Ovary (tissue), 7 donors: ENCODE measurements at regions not wholly inside any gene's neighbourhood (a gene's known extent, or its start where the extent isn't known, plus 50 kb on each side); places are given as distances from the start of the nearest gene placed in this dataset.
"Not testable (repeated sequence)": the region's sequence is repeated elsewhere in the genome, so short reads cannot be mapped to it uniquely, and the experiment has no call there.

ENCODE experiments used
- DNase-seq, 5 donors: peaks; one replicate each; pipeline ENCODE4 v3.0.0-alpha.2; 2019 to 2020
- H3K27ac ChIP-seq, 2 donors: fragments of 200-600 bp; one replicate each; pipeline versions ENCODE4 v1.5.1 to v1.8.0; 2019 to 2022
- H3K27me3 ChIP-seq: fragments of 200-600 bp; one replicate; pipeline ENCODE4 v1.8.0; 2022
- H3K36me3 ChIP-seq: fragments of 200-600 bp; sonication (generic); one replicate; pipeline ENCODE4 v1.5.1; 2019
- H3K4me1 ChIP-seq: one replicate; pipeline ENCODE4 v1.8.1; 2013; ENCODE audit warnings: mild to moderate bottlenecking, moderate library complexity; ENCODE audit not compliant: insufficient read depth
- H3K4me3 ChIP-seq: fragments of 200-600 bp; sonication (generic); one replicate; pipeline ENCODE4 v1.5.1; 2017
- H3K9me3 ChIP-seq, 2 donors: fragments of 200-600 bp in 1 of 2; sonication (generic) in 1 of 2; one replicate each; pipeline versions ENCODE4 v1.5.1 to v1.8.1; 2013 to 2019; ENCODE audit warnings: mild to moderate bottlenecking in 1 of 2, moderate library complexity in 1 of 2
- EP300 ChIP-seq: sonication (generic); formaldehyde crosslinking; IDR thresholded peaks from one replicate; pipeline ENCODE4 v1.6.1; 2017; ENCODE audit warnings: antibody characterized with exemption
- POLR2A ChIP-seq: fragments of 450-650 bp; IDR thresholded peaks from one replicate; pipeline ENCODE4 v1.6.1; 2017; ENCODE audit warnings: antibody characterized with exemption, mild to moderate bottlenecking, moderate library complexity
- WGBS, 3 donors: extraction: QIAGEN DNeasy Blood & Tissue Kit in 1 of 3; methylation state at CpG; one replicate each; pipeline versions ENCODE4 v1.1.5 to v1.1.7; 2013 to 2017; 5-methylcytosine and 5-hydroxymethylcytosine counted together
- intact Hi-C, 4 donors: fragments of 100-400 bp; cut with DNase I; formaldehyde crosslinking; loops; one replicate each; pipeline versions ENCODE4 v1.11.0 to v1.15.1; 2022 to 2023
- TF ChIP-seq, protein P1 (sequence below), 3 donors: fragments of 450-650 bp in 2 of 3; fragments of 200-600 bp in 1 of 3; IDR thresholded peaks; one replicate each; pipeline versions ENCODE4 v1.5.1 to v1.8.0; 2016 to 2022; ENCODE audit warnings: antibody characterized with exemption in 3 of 3, mild to moderate bottlenecking in 1 of 3
- donor health status: DM: no; HTN: no; CAD: no; lungs with moderate emphysema.
- donor health status: DM: no; HTN: no; CAD: no.
- donor health status: Bipolar disorder and iron deficiency.
- donor health status: DM: no; HTN: no; CAD: no.
- donor health status: DM: yes; HTN: yes; CAD: no.

DNA sequence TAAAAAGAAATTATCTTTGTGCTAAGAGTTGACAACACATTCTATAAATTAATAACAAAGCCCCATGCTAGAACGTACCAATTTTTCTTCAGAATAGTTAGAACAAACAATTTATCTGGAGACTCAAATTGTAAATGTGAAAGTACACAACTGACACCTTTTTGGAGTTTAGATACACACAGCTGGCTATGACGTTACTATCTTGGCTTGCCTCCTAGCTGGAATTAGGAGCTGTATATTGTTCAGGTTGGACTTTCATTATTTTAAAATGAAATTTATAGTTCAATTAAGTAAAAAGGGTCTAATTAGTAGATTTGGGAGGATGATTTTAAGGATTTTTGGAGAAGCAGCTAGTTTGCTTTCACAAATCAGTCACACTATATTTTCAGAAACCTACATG is 393.9 kb upstream of the RIOK2 start:
- H3K27ac ChIP-seq = no peak overlapping the region
- H3K4me1 ChIP-seq = no peaks in the 10 kb centered on the region
- WGBS, 3 donors = 10 to 13% (median 12%) methylated on average over 2 of the region's 2 CpGs
- intact Hi-C loops = no loop called here
- H3K4me3 ChIP-seq = no peak overlapping the region
- DNase-seq = no peak
- H3K9me3 ChIP-seq = no peaks in the 10 kb centered on the region
- TF ChIP-seq EP300 (no peak), POLR2A (no peak)
- TF ChIP-seq, protein P1, sequence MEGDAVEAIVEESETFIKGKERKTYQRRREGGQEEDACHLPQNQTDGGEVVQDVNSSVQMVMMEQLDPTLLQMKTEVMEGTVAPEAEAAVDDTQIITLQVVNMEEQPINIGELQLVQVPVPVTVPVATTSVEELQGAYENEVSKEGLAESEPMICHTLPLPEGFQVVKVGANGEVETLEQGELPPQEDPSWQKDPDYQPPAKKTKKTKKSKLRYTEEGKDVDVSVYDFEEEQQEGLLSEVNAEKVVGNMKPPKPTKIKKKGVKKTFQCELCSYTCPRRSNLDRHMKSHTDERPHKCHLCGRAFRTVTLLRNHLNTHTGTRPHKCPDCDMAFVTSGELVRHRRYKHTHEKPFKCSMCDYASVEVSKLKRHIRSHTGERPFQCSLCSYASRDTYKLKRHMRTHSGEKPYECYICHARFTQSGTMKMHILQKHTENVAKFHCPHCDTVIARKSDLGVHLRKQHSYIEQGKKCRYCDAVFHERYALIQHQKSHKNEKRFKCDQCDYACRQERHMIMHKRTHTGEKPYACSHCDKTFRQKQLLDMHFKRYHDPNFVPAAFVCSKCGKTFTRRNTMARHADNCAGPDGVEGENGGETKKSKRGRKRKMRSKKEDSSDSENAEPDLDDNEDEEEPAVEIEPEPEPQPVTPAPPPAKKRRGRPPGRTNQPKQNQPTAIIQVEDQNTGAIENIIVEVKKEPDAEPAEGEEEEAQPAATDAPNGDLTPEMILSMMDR (IDR thresholded peaks at IDR 0.05) = no peak
- H3K36me3 ChIP-seq = no peaks in the 10 kb centered on the region
- H3K27me3 ChIP-seq = no peaks in the 10 kb centered on the region

DNA sequence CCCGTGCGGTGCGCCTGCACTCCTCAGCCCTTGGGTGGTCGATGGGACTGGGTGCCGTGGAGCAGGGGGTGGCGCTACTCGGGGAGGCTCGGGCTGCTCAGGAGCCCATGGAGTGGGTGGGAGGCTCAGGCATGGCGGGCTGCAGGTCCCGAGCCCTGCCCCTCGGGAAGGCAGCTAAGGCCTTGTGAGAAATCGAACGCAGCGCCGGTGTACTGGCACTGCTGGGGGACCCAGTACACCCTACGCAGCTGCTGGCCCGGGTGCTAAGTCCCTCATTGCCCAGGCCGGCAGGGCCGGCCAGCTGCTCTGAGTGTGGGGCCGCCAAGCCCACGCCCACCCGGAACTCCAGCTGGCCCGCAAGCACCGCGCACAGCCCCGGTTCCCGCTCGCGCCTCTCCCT is 396.9 kb upstream of the RIOK2 start:
- H3K4me3 ChIP-seq, H3K27me3 ChIP-seq, H3K4me1 ChIP-seq, H3K27ac ChIP-seq, H3K9me3 ChIP-seq, H3K36me3 ChIP-seq, intact Hi-C loops, DNase-seq: not testable (repeated sequence)
- WGBS, 3 donors = 95 to 96% (median 96%) methylated on average over 29 of the region's 29 CpGs

DNA sequence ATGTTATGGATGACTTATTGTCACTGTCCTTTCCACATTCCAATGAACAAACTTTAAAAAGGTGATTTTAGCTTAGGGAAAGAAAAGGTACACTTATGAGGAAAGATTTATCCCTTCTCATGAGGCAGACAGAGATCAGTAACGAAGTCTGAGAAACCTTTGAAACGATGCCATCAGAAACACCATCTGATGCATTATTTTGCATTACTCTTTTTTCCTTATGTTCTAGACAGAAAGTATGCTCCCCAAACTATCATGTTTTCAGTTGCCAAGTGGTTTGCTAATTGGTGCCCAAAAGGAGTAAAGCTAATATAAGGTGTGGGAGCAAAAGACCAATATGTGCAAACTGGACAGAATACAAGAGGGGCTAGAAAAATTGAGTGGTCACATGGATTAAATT is 397.7 kb upstream of the RIOK2 start:
- WGBS, 3 donors = 84 to 95% (median 88%) methylated on average over 2 of the region's 2 CpGs
- TF ChIP-seq, protein P1 (IDR thresholded peaks at IDR 0.05) = no peak
- TF ChIP-seq EP300 (no peak), POLR2A (no peak)
- DNase-seq = no peak
- H3K27me3 ChIP-seq = no peaks in the 10 kb centered on the region
- H3K4me3 ChIP-seq = no peak overlapping the region
- intact Hi-C loops = no loop called here
- H3K27ac ChIP-seq = no peak overlapping the region
- H3K36me3 ChIP-seq = no peaks in the 10 kb centered on the region
- no peaks in the 10 kb centered on the region for H3K4me1 ChIP-seq
- H3K9me3 ChIP-seq = no peaks in the 10 kb centered on the region

DNA sequence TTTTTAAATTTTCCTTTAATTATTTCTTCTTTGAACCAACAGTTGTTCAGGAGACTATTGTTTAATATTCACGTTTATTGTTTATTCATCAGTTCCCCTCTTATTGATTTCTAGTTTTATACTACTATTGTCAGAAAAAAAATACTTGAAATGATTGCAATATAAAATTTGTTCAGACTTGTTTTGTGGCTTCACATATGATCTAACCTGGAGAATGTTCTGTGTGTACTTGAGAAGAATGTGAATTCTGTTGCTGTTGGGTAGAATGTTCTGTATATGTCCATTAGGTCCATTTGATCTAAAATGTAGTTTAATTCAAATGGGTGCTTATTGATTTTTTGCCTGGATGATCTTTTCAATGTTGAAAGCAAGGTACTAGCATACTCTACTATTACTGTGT is 408.7 kb upstream of the RIOK2 start:
- no peaks in the 10 kb centered on the region for H3K4me1 ChIP-seq
- H3K36me3 ChIP-seq = no peaks in the 10 kb centered on the region
- H3K9me3 ChIP-seq = no peaks in the 10 kb centered on the region
- H3K27me3 ChIP-seq = no peaks in the 10 kb centered on the region
- TF ChIP-seq, protein P1 (IDR thresholded peaks at IDR 0.05) = no peak
- no peak for TF ChIP-seq EP300
- TF ChIP-seq POLR2A = no peak
- intact Hi-C loops = no loop called here
- H3K27ac ChIP-seq = no peak overlapping the region
- DNase-seq = no peak
- H3K4me3 ChIP-seq = no peak overlapping the region
- 78 to 96% (median 81%) methylated on average over 1 of the region's 1 CpG for WGBS, 3 donors

DNA sequence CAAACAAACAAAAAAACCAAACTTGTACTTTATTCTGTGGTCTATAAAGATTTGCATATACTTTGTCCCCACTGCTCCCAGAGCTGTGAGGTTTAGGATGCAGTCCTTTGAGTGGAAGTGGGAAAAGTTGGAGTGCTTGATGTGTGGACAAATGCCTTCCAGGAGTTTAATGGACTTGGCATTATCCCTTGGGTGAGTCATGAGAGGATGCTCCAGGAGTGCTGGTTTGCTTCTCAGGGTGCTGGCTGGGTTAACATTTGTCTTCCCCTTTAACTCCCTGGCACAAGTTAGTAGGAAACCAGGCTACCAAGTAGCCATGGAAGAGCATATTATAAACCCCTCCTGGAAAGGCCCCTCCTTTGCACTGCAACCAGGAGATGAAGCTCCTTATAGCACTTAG is 417.4 kb upstream of the RIOK2 start:
- H3K36me3 ChIP-seq = no peaks in the 10 kb centered on the region
- intact Hi-C loops = no loop called here
- no peak overlapping the region for H3K27ac ChIP-seq
- no peaks in the 10 kb centered on the region for H3K27me3 ChIP-seq
- DNase-seq = no peak
- no peaks in the 10 kb centered on the region for H3K4me1 ChIP-seq
- no peak overlapping the region for H3K4me3 ChIP-seq
- no peaks in the 10 kb centered on the region for H3K9me3 ChIP-seq
- TF ChIP-seq POLR2A (no peak), EP300 (no peak)
- TF ChIP-seq, protein P1 (IDR thresholded peaks at IDR 0.05) = no peak
